Body of pancreas (tissue), 4 donors: ENCODE measurements at regions not wholly inside any gene's neighbourhood (a gene's known extent, or its start where the extent isn't known, plus 50 kb on each side); places are given as distances from the start of the nearest gene placed in this dataset. TPM values are rescaled to one million over a fixed set of nuclear protein-coding genes. Genes with fewer than 3 reads are reported as not detected.

Experiments used
- ATAC-seq: fragments of 150-250 bp; one replicate; pipeline ENCODE4 v1.9.1; 2016
- DNase-seq, 4 donors: peaks; one replicate each; pipeline ENCODE4 v3.0.0-alpha.2; 2019
- H3K27ac ChIP-seq, 4 donors: fragments of 200-600 bp; sonication (generic); 1 replicate in 3 of 4; 2 replicates in 1 of 4; pipeline versions ENCODE4 v1.5.1 to v1.6.1; 2016 to 2019; ENCODE audit warnings: mild to moderate bottlenecking in 1 of 4, mixed read lengths in 1 of 4, moderate library complexity in 1 of 4
- H3K27me3 ChIP-seq, 2 donors: fragments of 200-600 bp; sonication (generic); one replicate each; pipeline ENCODE4 v1.6.0; 2016; ENCODE audit warnings: mild to moderate bottlenecking in 1 of 2
- H3K36me3 ChIP-seq, 2 donors: fragments of 200-600 bp; sonication (generic); replicated peaks in 1 of 2; 2 replicates each; pipeline ENCODE4 v1.5.1; 2016; ENCODE audit warnings: low read depth in 2 of 2; ENCODE audit not compliant: insufficient read depth in 1 of 2
- H3K4me1 ChIP-seq: fragments of 200-600 bp; sonication (generic); one replicate; pipeline ENCODE4 v1.6.0; 2016
- H3K4me3 ChIP-seq, 2 donors: fragments of 200-600 bp; sonication (generic); 1 replicate in 1 of 2; 2 replicates in 1 of 2; pipeline ENCODE4 v1.5.1; 2016 to 2019
- H3K9me3 ChIP-seq, 3 donors: fragments of 200-600 bp; sonication (generic); 1 replicate in 2 of 3; 2 replicates in 1 of 3; pipeline ENCODE4 v1.5.1; 2016
- POLR2A ChIP-seq, 3 donors: fragments of 450-650 bp; IDR thresholded peaks; one replicate each; pipeline ENCODE4 v1.6.1; 2016; ENCODE audit warnings: antibody characterized with exemption in 3 of 3, mild to moderate bottlenecking in 2 of 3
- WGBS, 2 donors: methylation state at CpG; one replicate each; pipeline ENCODE4 v1.1.5; 2017; 5-methylcytosine and 5-hydroxymethylcytosine counted together
- intact Hi-C: fragments of 100-400 bp; cut with DNase I; formaldehyde crosslinking; loops from one replicate; pipeline ENCODE4 v1.15.1; 2023
- small RNA-seq: library from RNA; depleted of rRNA; stranded (forward); fragments of <200 nt; gene quantifications from one replicate; pipeline ENCODE3, GENCODE V24; 2016
- TF ChIP-seq, protein P1 (sequence below), 7 experiments: fragments of 450-650 bp in 4 of 7; fragments of 200-600 bp in 3 of 7; sonication (generic) in 3 of 7; IDR thresholded peaks; one replicate each; pipeline ENCODE4 v1.5.1; 2016 to 2019; ENCODE audit warnings: antibody characterized with exemption in 7 of 7

DNA sequence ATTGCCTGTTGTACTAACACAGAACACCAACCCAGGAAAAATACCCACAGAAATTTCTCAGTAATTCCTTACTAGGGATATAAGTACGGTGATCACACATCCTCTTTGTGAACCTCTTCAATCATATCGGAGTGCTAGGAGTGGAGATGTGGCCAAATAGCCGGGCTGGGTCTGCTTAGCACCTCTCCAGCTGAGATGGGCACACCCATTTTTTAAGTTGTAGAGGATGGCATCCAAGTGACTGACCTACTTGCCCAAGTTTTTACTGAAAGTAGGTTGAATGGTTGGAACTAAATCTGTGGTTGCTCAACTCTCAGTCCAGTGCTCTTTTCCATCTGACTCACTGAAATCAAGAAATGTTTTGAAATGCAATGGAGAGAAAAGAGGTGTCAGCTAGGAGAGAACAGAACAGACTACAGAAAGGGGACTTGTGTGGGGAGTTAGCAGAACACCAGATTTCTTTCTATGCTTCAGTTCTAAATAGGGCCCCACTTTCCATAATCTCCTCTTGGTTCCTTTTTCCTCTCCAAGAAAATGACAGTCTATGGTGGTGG is 68.7 kb upstream of the FSHR start:
- no peak for ATAC-seq
- peaks cover 15% of the 10 kb centered on the region for H3K4me1 ChIP-seq
- no peaks in the 10 kb centered on the region for H3K9me3 ChIP-seq
- no peak for TF ChIP-seq POLR2A (IDR thresholded peaks at IDR 0.05)
- TF ChIP-seq, protein P1, sequence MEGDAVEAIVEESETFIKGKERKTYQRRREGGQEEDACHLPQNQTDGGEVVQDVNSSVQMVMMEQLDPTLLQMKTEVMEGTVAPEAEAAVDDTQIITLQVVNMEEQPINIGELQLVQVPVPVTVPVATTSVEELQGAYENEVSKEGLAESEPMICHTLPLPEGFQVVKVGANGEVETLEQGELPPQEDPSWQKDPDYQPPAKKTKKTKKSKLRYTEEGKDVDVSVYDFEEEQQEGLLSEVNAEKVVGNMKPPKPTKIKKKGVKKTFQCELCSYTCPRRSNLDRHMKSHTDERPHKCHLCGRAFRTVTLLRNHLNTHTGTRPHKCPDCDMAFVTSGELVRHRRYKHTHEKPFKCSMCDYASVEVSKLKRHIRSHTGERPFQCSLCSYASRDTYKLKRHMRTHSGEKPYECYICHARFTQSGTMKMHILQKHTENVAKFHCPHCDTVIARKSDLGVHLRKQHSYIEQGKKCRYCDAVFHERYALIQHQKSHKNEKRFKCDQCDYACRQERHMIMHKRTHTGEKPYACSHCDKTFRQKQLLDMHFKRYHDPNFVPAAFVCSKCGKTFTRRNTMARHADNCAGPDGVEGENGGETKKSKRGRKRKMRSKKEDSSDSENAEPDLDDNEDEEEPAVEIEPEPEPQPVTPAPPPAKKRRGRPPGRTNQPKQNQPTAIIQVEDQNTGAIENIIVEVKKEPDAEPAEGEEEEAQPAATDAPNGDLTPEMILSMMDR (IDR thresholded peaks at IDR 0.05): no peak
- no peak overlapping the region for H3K4me3 ChIP-seq
- WGBS, 2 donors: 50 to 54% methylated on average over 3 of the region's 3 CpGs
- no peak overlapping the region for H3K27ac ChIP-seq
- no peaks in the 10 kb centered on the region for H3K27me3 ChIP-seq
- no peak for DNase-seq
- no peaks in the 10 kb centered on the region for H3K36me3 ChIP-seq
- intact Hi-C loops: no loop called here

DNA sequence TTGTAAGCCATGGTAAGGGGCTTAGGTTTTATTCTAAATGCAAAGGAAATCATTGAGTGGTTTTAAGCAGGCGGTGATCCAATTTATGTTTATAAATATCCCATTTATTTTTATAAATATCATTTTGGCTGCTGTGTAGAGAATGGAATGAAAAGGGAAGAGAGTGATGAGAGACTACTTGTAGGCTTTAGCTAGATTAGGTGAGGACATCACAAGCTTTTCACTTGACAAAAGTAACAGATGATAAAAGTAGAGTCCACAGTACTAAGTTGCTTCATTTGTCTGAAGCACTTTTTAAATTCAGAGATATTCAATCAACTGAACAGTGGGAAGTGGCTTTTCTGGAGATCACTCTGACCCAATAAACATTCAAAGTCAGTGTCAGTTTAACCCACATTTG is 65.4 kb upstream of the FSHR start:
- H3K27me3 ChIP-seq: no peaks in the 10 kb centered on the region
- H3K9me3 ChIP-seq: no peaks in the 10 kb centered on the region
- DNase-seq (no peak), ATAC-seq (no peak)
- H3K27ac ChIP-seq: no peak overlapping the region
- TF ChIP-seq, protein P1 (IDR thresholded peaks at IDR 0.05): no peak
- no peak for TF ChIP-seq POLR2A (IDR thresholded peaks at IDR 0.05)
- WGBS, 2 donors: 84% methylated on average over 1 of the region's 1 CpG
- no peak overlapping the region for H3K4me3 ChIP-seq
- peaks cover 7% of the 10 kb centered on the region for H3K4me1 ChIP-seq
- intact Hi-C loops: no loop called here
- H3K36me3 ChIP-seq: no peaks in the 10 kb centered on the region

DNA sequence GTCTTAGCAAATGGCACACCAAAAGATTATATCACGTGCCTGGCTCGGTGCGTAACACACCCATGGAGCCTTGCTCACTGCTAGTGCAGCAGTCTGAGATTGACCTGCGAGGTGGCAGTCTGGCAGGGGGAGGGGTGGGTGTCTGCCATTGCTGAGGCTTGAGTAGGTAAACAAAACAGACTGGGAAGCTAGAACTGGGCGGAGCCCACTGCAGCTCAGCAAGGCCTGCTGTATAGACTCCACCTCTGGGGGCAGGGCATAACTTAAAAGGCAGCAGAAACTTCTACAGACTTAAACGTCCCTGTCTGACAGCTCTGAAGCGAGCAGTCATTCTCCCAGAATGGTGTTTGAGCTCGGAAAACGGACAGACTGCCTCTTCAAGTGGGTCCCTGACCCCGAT is 55.9 kb upstream of the FSHR start:
- TF ChIP-seq, protein P1 (IDR thresholded peaks at IDR 0.05): no peak
- no peak for TF ChIP-seq POLR2A (IDR thresholded peaks at IDR 0.05)
- peak; percentile 68 for ATAC-seq
- WGBS, 2 donors: 21 to 33% methylated on average over 6 to 10 of the region's 10 CpGs

DNA sequence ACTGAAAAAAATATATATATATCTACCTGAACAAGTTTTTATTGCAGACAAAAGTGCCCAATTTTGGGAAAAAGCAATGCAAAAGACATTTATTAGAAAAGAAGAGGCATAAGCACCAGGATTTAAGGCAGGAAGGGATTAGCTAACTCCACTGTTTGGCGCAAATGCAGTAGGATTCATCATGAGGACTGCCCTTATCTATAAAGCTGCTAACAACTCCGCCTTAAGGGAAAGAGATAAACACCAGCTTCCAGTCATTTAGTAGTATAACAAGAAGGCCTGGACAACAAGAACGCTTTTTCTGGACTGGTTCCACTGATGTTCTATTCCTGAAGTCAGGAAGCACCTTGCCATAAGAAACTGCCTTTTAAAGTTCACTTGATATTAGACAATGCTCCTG is 52.9 kb upstream of the FSHR start:
- WGBS, 2 donors: 69 to 77% methylated on average over 3 of the region's 3 CpGs
- no peaks in the 10 kb centered on the region for H3K9me3 ChIP-seq
- TF ChIP-seq, protein P1 (IDR thresholded peaks at IDR 0.05): no peak
- H3K4me1 ChIP-seq: no peaks in the 10 kb centered on the region
- intact Hi-C loops: no loop called here
- DNase-seq: no peak
- no peaks in the 10 kb centered on the region for H3K36me3 ChIP-seq
- H3K27ac ChIP-seq: no peak overlapping the region
- H3K4me3 ChIP-seq: no peak overlapping the region
- ATAC-seq: no peak
- H3K27me3 ChIP-seq: no peaks in the 10 kb centered on the region

More for the DNA sequence above, 55.9 kb upstream of the FSHR start:
- Histone ChIP-seq H3K9me3 (no peaks in the 10 kb centered on the region), H3K4me3 (no peak overlapping the region), H3K36me3 (no peaks in the 10 kb centered on the region), H3K27ac (no peak overlapping the region), H3K4me1 (no peaks in the 10 kb centered on the region), H3K27me3 (no peaks in the 10 kb centered on the region)
- intact Hi-C loops: no loop called here
- peak; percentile 16 to 54 (median 38) for DNase-seq

Small RNAs in the stretch of these regions (small RNA-seq; reads per million reads assigned to genes)
- not detected for gene RNU6-439P
